ENCODE measurements at regions not wholly inside any gene's neighbourhood (a gene's known extent, or its start where the extent isn't known, plus 50 kb on each side); places are given as distances from the start of the nearest gene placed in this dataset.

GRCh38 chr5:153352685-153353219 is 137.7 kb upstream of the GRIA1 start:
- Histone ChIP-seq H3K9ac (ENCODE audit: control insufficient read depth, extremely low read depth, insufficient read depth, low read length) (peak overlapping the region; percentile 13), H3K4me2 (ENCODE audit: control insufficient read depth, extremely low read depth, insufficient read depth, low read depth, low read length) (peak overlapping the region; percentile 73), H3K9me3 (ENCODE audit: control insufficient read depth, low read depth, low read length) (no peaks in the 10 kb centered on the region), H3K27ac (ENCODE audit: control insufficient read depth, insufficient read depth, low read length) (no peak overlapping the region), H3K4me1 (ENCODE audit: control insufficient read depth, extremely low read depth, insufficient read depth, low read length) (peaks cover 18% of the 10 kb centered on the region), H3K79me2 (ENCODE audit: control insufficient read depth, insufficient read depth, low read length) (no peaks in the 10 kb centered on the region), H4K20me1 (ENCODE audit: control insufficient read depth, extremely low read depth, insufficient read depth, low read length) (no peaks in the 10 kb centered on the region), H3K36me3 (ENCODE audit: control insufficient read depth in 2 of 2, extremely low read depth in 1 of 2, insufficient read depth in 2 of 2, low read length in 2 of 2) (no peaks in the 10 kb centered on the region), H3K27me3 (ENCODE audit: control insufficient read depth, extremely low read depth, insufficient read depth, low read length) (no peaks in the 10 kb centered on the region), H3K9me1 (ENCODE audit: control insufficient read depth, extremely low read depth, insufficient read depth, low read length) (no peaks in the 10 kb centered on the region), H2AFZ (ENCODE audit: control insufficient read depth, low read length) (peak overlapping the region; percentile 88), H3K4me3 (ENCODE audit: control insufficient read depth in 2 of 3, extremely low read depth in 1 of 3, insufficient read depth in 2 of 3, low read depth in 1 of 3, low read length in 3 of 3) (peak overlapping the region in 2 of 3 experiments; percentile 4 to 50)
- TF ChIP-seq EZH2 (IDR thresholded peaks at IDR 0.05; ENCODE audit: low read length): no peak
- TF ChIP-seq CTCF (optimal IDR thresholded peaks at IDR 0.05 in 1 of 3, IDR thresholded peaks at IDR 0.05 in 1 of 3, conservative IDR thresholded peaks at IDR 0.05 in 1 of 3; ENCODE audit: extremely low read depth in 1 of 3, insufficient read depth in 2 of 3, low read length in 3 of 3): no peak
- dilution Hi-C loops (cut with MboI; ENCODE audit: extremely low pct_ligation_motif_present, low sequenced_read_pairs): no loop called here
- DNase-seq (ENCODE audit: low read depth, low spot score) (no peak), FAIRE-seq (peak; percentile 67)

- TF ChIP-seq CTCF (optimal IDR thresholded peaks at IDR 0.05 in 1 of 3, IDR thresholded peaks at IDR 0.05 in 1 of 3, conservative IDR thresholded peaks at IDR 0.05 in 1 of 3; ENCODE audit: extremely low read depth in 1 of 3, insufficient read depth in 2 of 3, low read length in 3 of 3) (no peak), EZH2 (IDR thresholded peaks at IDR 0.05; ENCODE audit: low read length) (no peak)
- Histone ChIP-seq H3K4me2 (ENCODE audit: control insufficient read depth, extremely low read depth, insufficient read depth, low read depth, low read length) (no peak overlapping the region), H2AFZ (ENCODE audit: control insufficient read depth, low read length) (no peak overlapping the region), H3K9me3 (ENCODE audit: control insufficient read depth, low read depth, low read length) (no peaks in the 10 kb centered on the region), H3K4me3 (ENCODE audit: control insufficient read depth in 2 of 3, extremely low read depth in 1 of 3, insufficient read depth in 2 of 3, low read depth in 1 of 3, low read length in 3 of 3) (no peak overlapping the region), H3K27me3 (ENCODE audit: control insufficient read depth, extremely low read depth, insufficient read depth, low read length) (no peaks in the 10 kb centered on the region), H3K4me1 (ENCODE audit: control insufficient read depth, extremely low read depth, insufficient read depth, low read length) (peaks cover 13% of the 10 kb centered on the region), H3K79me2 (ENCODE audit: control insufficient read depth, insufficient read depth, low read length) (no peaks in the 10 kb centered on the region), H4K20me1 (ENCODE audit: control insufficient read depth, extremely low read depth, insufficient read depth, low read length) (no peaks in the 10 kb centered on the region), H3K27ac (ENCODE audit: control insufficient read depth, insufficient read depth, low read length) (no peak overlapping the region), H3K9me1 (ENCODE audit: control insufficient read depth, extremely low read depth, insufficient read depth, low read length) (no peaks in the 10 kb centered on the region), H3K9ac (ENCODE audit: control insufficient read depth, extremely low read depth, insufficient read depth, low read length) (no peak overlapping the region), H3K36me3 (ENCODE audit: control insufficient read depth in 2 of 2, extremely low read depth in 1 of 2, insufficient read depth in 2 of 2, low read length in 2 of 2) (no peaks in the 10 kb centered on the region)
- no peak for FAIRE-seq
- dilution Hi-C loops (cut with MboI; ENCODE audit: extremely low pct_ligation_motif_present, low sequenced_read_pairs): no loop called here
- no peak for DNase-seq (ENCODE audit: low read depth, low spot score)
Observed at GRCh38 chr5:153357493-153358112, 132.9 kb upstream of the GRIA1 start.
